ENCODE measurements at regions not wholly inside any gene's neighbourhood (a gene's known extent, or its start where the extent isn't known, plus 50 kb on each side); places are given as distances from the start of the nearest gene placed in this dataset.

GRCh38 chr1:55554611-55555010 lies 339.4 kb upstream of the USP24 start:
- H3K4me3 ChIP-seq: no peak overlapping the region
- TF ChIP-seq, protein P1, sequence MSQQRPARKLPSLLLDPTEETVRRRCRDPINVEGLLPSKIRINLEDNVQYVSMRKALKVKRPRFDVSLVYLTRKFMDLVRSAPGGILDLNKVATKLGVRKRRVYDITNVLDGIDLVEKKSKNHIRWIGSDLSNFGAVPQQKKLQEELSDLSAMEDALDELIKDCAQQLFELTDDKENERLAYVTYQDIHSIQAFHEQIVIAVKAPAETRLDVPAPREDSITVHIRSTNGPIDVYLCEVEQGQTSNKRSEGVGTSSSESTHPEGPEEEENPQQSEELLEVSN (IDR thresholded peaks at IDR 0.05; ENCODE audit: borderline replicate concordance, low read depth): no peak
- TF ChIP-seq SREBF2 (IDR thresholded peaks at IDR 0.05): no peak
- TF ChIP-seq CHD2 (IDR thresholded peaks at IDR 0.05; ENCODE audit: low read length, partially characterized antibody): no peak
- FAIRE-seq (no peak), DNase-seq (ENCODE audit: low read depth in 1 of 2, low spot score in 1 of 2) (no peak), ATAC-seq (no peak)
- H3K9me3 ChIP-seq: no peaks in the 10 kb centered on the region; the same call in 2 of the 3 replicates
- ChIA-PET POLR2A (no interaction called here), CTCF (no interaction called here)
- no peak overlapping the region for H3K27ac ChIP-seq
- H3K4me1 ChIP-seq: no peaks in the 10 kb centered on the region
- 92% methylated on average over 3 of the region's 3 CpGs for WGBS (ENCODE audit: missing lambda C conversion rate)
- H3K4me2 ChIP-seq: no peak overlapping the region

DNA sequence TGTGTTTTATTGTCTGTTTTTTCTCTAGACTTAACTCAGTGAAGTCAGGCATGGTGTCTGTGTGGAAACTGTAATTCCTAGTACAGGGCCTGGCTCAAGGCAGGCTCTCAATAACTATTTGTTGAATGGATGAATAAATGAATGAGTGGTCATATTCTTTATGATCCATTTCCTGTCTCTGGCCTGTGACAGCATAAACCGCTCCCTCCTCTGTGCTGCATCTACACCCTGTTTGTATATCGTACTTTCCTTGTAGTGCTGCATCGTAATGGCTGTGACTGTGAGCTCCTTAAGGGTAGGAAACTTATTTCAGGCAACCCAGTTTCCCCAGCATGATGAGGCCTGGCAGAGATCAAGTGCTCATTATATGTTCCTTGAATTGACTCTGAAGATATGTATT lies 337.5 kb upstream of the USP24 start:
- H3K9me3 ChIP-seq: no peaks in the 10 kb centered on the region; the same call in 2 of the 3 replicates
- ATAC-seq (no peak), DNase-seq (ENCODE audit: low read depth in 1 of 2, low spot score in 1 of 2) (no peak), FAIRE-seq (no peak)
- H3K4me3 ChIP-seq: no peak overlapping the region
- CTCF ChIA-PET: no interaction called here
- TF ChIP-seq NFE2L2 (conservative IDR thresholded peaks at IDR 0.05; ENCODE audit: low read length): no peak
- no peak for TF ChIP-seq FOSB (CRISPR knock-in tag; IDR thresholded peaks at IDR 0.05)
- WGBS (ENCODE audit: missing lambda C conversion rate): 91% methylated on average over 3 of the region's 3 CpGs
- POLR2A ChIA-PET: no interaction called here
- H3K4me2 ChIP-seq: no peak overlapping the region
- no peak overlapping the region for H3K27ac ChIP-seq
- H3K4me1 ChIP-seq: no peaks in the 10 kb centered on the region

DNA sequence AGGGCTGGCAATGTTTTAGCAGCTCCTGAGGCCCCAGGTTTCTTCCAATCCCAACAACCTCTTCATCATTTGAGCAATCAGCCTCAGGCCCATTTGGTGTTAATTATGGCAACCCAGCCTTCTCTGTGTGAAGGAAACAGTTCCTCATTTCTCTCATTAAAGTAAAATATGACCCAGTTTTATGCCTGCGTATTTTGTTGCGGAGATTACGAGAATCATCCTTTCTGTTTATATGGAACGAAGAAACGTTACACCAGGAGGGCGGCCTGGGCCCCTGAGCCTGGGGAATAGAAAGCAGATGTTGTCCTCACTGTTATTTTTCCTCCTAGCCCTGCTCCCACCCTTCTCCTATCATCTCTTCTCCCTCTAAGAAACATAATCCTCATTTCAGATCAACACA lies 332.2 kb upstream of the USP24 start:
- DNase-seq (ENCODE audit: low read depth in 1 of 2, low spot score in 1 of 2) (no peak), ATAC-seq (no peak), FAIRE-seq (no peak)
- ChIA-PET POLR2A (no interaction called here), CTCF (no interaction called here)
- Histone ChIP-seq H3K9me3 (no peaks in the 10 kb centered on the region; the same call in 2 of the 3 replicates), H3K4me2 (no peak overlapping the region), H3K27ac (0 out of 6 replicates have a peak overlapping the region, but pooled peaks of 1 of the 2 experiments have one; percentile 16), H3K4me1 (no peaks in the 10 kb centered on the region), H3K4me3 (no peak overlapping the region)
- TF ChIP-seq CHD2 (IDR thresholded peaks at IDR 0.05; ENCODE audit: low read length, partially characterized antibody) (no peak), POLR2A (IDR thresholded peaks at IDR 0.05; ENCODE audit: low read length) (no peak), CBX2 (IDR thresholded peaks at IDR 0.05; ENCODE audit: borderline replicate concordance, low read depth) (no peak), MAFK (IDR thresholded peaks at IDR 0.05; ENCODE audit: partially characterized antibody) (no peak), ESRRA (IDR thresholded peaks at IDR 0.05; ENCODE audit: borderline replicate concordance, low read length) (no peak), MYC (IDR thresholded peaks at IDR 0.05; ENCODE audit: borderline replicate concordance, low read length) (no peak), EP300 (IDR thresholded peaks at IDR 0.05) (no peak), NPAS2 (CRISPR knock-in tag; IDR thresholded peaks at IDR 0.05; ENCODE audit: borderline replicate concordance) (no peak), EHMT2 (IDR thresholded peaks at IDR 0.05; ENCODE audit: low read depth) (no peak), PHF8 (IDR thresholded peaks at IDR 0.05; ENCODE audit: borderline replicate concordance, low read depth) (no peak), CHD4 (IDR thresholded peaks at IDR 0.05; ENCODE audit: borderline replicate concordance) (no peak), ELK1 (IDR thresholded peaks at IDR 0.05; ENCODE audit: low read depth, low read length) (no peak), CEBPB (IDR thresholded peaks at IDR 0.05) (no peak), KDM5A (IDR thresholded peaks at IDR 0.05) (no peak), TFCP2L1 (CRISPR knock-in tag; IDR thresholded peaks at IDR 0.05) (no peak), HOXB13 (CRISPR knock-in tag; IDR thresholded peaks at IDR 0.05; ENCODE audit: low read depth) (no peak), RAD21 (conservative IDR thresholded peaks at IDR 0.05 in 1 of 2, IDR thresholded peaks at IDR 0.05 in 1 of 2) (no peak), RFX5 (IDR thresholded peaks at IDR 0.05) (no peak), FOSB (CRISPR knock-in tag; IDR thresholded peaks at IDR 0.05) (no peak)
- TF ChIP-seq, protein P2, sequence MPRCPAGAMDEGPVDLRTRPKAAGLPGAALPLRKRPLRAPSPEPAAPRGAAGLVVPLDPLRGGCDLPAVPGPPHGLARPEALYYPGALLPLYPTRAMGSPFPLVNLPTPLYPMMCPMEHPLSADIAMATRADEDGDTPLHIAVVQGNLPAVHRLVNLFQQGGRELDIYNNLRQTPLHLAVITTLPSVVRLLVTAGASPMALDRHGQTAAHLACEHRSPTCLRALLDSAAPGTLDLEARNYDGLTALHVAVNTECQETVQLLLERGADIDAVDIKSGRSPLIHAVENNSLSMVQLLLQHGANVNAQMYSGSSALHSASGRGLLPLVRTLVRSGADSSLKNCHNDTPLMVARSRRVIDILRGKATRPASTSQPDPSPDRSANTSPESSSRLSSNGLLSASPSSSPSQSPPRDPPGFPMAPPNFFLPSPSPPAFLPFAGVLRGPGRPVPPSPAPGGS (IDR thresholded peaks at IDR 0.05): no peak
- WGBS (ENCODE audit: missing lambda C conversion rate): 98% methylated on average over 6 of the region's 6 CpGs
